ENCODE measurements at regions not wholly inside any gene's neighbourhood (a gene's known extent, or its start where the extent isn't known, plus 50 kb on each side); places are given as distances from the start of the nearest gene placed in this dataset.

GRCh38 chr2:13052547-13052946 lies 335.8 kb downstream of the TRIB2 start (continued):
- TF ChIP-seq ZNF281 (CRISPR knock-in tag; IDR thresholded peaks at IDR 0.05; ENCODE audit: borderline replicate concordance) (no peak), TIGD3 (CRISPR knock-in tag; IDR thresholded peaks at IDR 0.05; ENCODE audit: borderline replicate concordance) (no peak), HDAC6 (IDR thresholded peaks at IDR 0.05; ENCODE audit: low read depth, low read length) (no peak), CREB1 (IDR thresholded peaks at IDR 0.05) (no peak), CREB1 (CRISPR knock-in tag; IDR thresholded peaks at IDR 0.05) (no peak), POGZ (CRISPR knock-in tag; IDR thresholded peaks at IDR 0.05) (no peak), HNF4A (CRISPR knock-in tag; IDR thresholded peaks at IDR 0.05) (no peak), HMGXB4 (CRISPR knock-in tag; IDR thresholded peaks at IDR 0.05; ENCODE audit: borderline replicate concordance in 1 of 2, low read depth in 1 of 2) (no peak)

Measured in HepG2 (cell line).